Stimulated activated CD8-positive, alpha-beta memory T cell treated with anti-CD3 and anti-CD28 coated beads, Interleukin-4, amount 100 ng/mL, for 48 hours (primary cell): ENCODE measurements at regions not wholly inside any gene's neighbourhood (a gene's known extent, or its start where the extent isn't known, plus 50 kb on each side); places are given as distances from the start of the nearest gene placed in this dataset.
A peak's percentile ranks its signal among the peaks of the same experiment; 100 is the strongest.
"Not testable (repeated sequence)": the region's sequence is repeated elsewhere in the genome, so short reads cannot be mapped to it uniquely, and the experiment has no call there.

Experiments
- DNase-seq: peaks from one replicate; pipeline ENCODE4 v3.0.0-alpha.2; 2020

- DNase-seq, result no peak
These were observed 252.3 kb upstream of the ATP10A start for GRCh38 chr15:26115229-26115943.

GRCh38 chr15:26114128-26114527 lies 251.0 kb upstream of the ATP10A start:
- not testable (repeated sequence) for DNase-seq

- DNase-seq, result no peak
These were observed 250.2 kb upstream of the ATP10A start for GRCh38 chr15:26113296-26113695.

- no peak for DNase-seq
These were observed 246.1 kb upstream of the ATP10A start for GRCh38 chr15:26109203-26109602.

GRCh38 chr15:26106556-26106955 lies 243.4 kb upstream of the ATP10A start:
- no peak for DNase-seq

GRCh38 chr15:26103002-26103404 lies 239.9 kb upstream of the ATP10A start:
- DNase-seq, result no peak

- DNase-seq, result no peak
These were observed 239.2 kb upstream of the ATP10A start for GRCh38 chr15:26102365-26102764.

- DNase-seq, result no peak
These were observed 238.3 kb upstream of the ATP10A start for GRCh38 chr15:26101443-26101842.

- no peak for DNase-seq
These were observed 235.7 kb upstream of the ATP10A start for GRCh38 chr15:26098801-26099200.

GRCh38 chr15:26097216-26097615 lies 234.1 kb upstream of the ATP10A start:
- DNase-seq, result no peak

GRCh38 chr15:26096581-26096980 lies 233.5 kb upstream of the ATP10A start:
- no peak for DNase-seq

GRCh38 chr15:26095710-26096330 lies 232.7 kb upstream of the ATP10A start:
- DNase-seq, result no peak

- DNase-seq, result no peak
These were observed 228.1 kb upstream of the ATP10A start for GRCh38 chr15:26091184-26091583.

- no peak for DNase-seq
These were observed 224.8 kb upstream of the ATP10A start for GRCh38 chr15:26087881-26088280.

GRCh38 chr15:26087395-26087794 lies 224.3 kb upstream of the ATP10A start:
- DNase-seq, result no peak

- DNase-seq, result no peak
These were observed 221.6 kb upstream of the ATP10A start for GRCh38 chr15:26084771-26085170.

GRCh38 chr15:26083896-26084295 lies 220.8 kb upstream of the ATP10A start:
- no peak for DNase-seq

GRCh38 chr15:26083457-26083856 lies 220.3 kb upstream of the ATP10A start:
- no peak for DNase-seq

GRCh38 chr15:26082221-26083109 lies 219.3 kb upstream of the ATP10A start:
- DNase-seq, result peak; percentile 94

- no peak for DNase-seq
These were observed 218.7 kb upstream of the ATP10A start for GRCh38 chr15:26081758-26082220.

- DNase-seq, result no peak
These were observed 212.6 kb upstream of the ATP10A start for GRCh38 chr15:26075770-26076169.

- peak; percentile 41 for DNase-seq
These were observed 210.6 kb upstream of the ATP10A start for GRCh38 chr15:26073430-26074333.
